ENCODE measurements at regions not wholly inside any gene's neighbourhood (a gene's known extent, or its start where the extent isn't known, plus 50 kb on each side); places are given as distances from the start of the nearest gene placed in this dataset.

- TF ChIP-seq POLR2A (IDR thresholded peaks at IDR 0.05) (no peak), CTCF (IDR thresholded peaks at IDR 0.05) (no peak)
Observed at GRCh38 chr3:191648787-191649186, 187.8 kb downstream of the PYDC2 start.

All from vagina (tissue), 2 donors.